ENCODE measurements at regions not wholly inside any gene's neighbourhood (a gene's known extent, or its start where the extent isn't known, plus 50 kb on each side); places are given as distances from the start of the nearest gene placed in this dataset.
A peak's percentile ranks its signal among the peaks of the same experiment; 100 is the strongest.

DNA sequence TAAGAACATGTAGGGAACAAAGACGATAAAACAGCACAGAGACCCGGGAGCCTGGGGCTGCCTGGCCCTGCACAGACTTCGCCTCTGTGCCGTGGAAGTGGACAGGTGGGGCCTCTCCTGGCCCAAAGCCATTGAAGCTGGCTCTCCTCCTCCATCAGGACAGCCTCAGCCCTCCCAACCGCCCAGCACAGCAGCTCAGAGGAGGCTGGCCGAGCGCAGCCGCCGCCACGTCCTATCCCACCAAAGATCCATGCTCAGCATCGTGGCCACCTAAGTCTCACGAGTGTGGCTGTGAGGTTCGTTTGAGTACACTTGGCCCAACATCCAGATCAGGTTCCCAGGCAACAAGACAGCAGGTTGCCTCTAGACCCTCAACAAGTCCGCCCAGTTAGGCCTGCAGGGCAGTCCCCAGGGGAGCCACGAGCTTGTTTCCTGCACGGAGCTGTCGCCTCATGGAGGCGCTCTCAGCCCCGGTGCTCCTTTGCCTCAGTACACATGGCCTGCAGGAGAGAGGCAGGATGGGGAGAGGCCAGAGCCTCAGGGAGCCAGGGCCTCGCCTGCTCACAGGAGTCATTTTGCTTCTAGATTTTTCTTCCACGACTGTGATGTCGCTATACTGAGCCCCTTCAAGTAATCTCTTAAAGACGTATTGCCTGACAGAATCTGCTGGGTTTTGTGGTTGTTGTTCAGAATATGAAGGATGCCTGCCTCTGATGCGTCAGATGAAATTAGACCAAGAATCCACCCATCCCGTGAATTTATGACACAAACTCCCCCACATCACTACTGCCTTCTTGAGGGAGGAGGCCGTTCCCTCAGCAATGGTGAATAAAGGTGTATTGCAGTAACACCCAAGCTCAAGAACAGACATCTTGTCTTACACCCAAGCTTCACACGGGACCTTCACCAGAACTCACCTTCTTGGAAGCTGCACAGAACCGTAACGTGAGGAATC, 102.7 kb downstream of the RNASET2 start:
- H4K20me1 ChIP-seq (ENCODE audit: insufficient read depth, low read length), result no peaks in the 10 kb centered on the region
- H3K27me3 ChIP-seq (ENCODE audit: control insufficient read depth in 2 of 2, insufficient read depth in 2 of 2, low read length in 2 of 2), result no peaks in the 10 kb centered on the region
- 95% methylated on average over 25 of the region's 29 CpGs for WGBS (ENCODE audit: insufficient coverage)
- intact Hi-C loops (cut with micrococcal nuclease), result no loop called here
- H3K4me3 ChIP-seq (replicated peaks in 1 of 3; ENCODE audit: low read depth in 2 of 3, low read length in 3 of 3), result no peak overlapping the region
- no peak overlapping the region for H3K9ac ChIP-seq (ENCODE audit: insufficient read depth, low read length, poor library complexity, severe bottlenecking)
- no peaks in the 10 kb centered on the region for H3K36me3 ChIP-seq (replicated peaks in 1 of 2; ENCODE audit: control insufficient read depth in 1 of 2, insufficient read depth in 2 of 2, low read length in 2 of 2)
- no peak for DNase-seq
- no peaks in the 10 kb centered on the region for H3K36me3 Mint-ChIP-seq
- no peak overlapping the region for H3K4me2 ChIP-seq (replicated peaks; ENCODE audit: extremely low read depth, low read length, poor library complexity, severe bottlenecking)
- peaks cover 2 to 5% (median 3%) of the 10 kb centered on the region in 3 donors for H3K27me3 Mint-ChIP-seq (ENCODE audit: low read depth in 3 of 3)
- TF ChIP-seq, protein P1, sequence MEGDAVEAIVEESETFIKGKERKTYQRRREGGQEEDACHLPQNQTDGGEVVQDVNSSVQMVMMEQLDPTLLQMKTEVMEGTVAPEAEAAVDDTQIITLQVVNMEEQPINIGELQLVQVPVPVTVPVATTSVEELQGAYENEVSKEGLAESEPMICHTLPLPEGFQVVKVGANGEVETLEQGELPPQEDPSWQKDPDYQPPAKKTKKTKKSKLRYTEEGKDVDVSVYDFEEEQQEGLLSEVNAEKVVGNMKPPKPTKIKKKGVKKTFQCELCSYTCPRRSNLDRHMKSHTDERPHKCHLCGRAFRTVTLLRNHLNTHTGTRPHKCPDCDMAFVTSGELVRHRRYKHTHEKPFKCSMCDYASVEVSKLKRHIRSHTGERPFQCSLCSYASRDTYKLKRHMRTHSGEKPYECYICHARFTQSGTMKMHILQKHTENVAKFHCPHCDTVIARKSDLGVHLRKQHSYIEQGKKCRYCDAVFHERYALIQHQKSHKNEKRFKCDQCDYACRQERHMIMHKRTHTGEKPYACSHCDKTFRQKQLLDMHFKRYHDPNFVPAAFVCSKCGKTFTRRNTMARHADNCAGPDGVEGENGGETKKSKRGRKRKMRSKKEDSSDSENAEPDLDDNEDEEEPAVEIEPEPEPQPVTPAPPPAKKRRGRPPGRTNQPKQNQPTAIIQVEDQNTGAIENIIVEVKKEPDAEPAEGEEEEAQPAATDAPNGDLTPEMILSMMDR (IDR thresholded peaks at IDR 0.05), result no peak
- H3K9me3 ChIP-seq (replicated peaks in 1 of 2; ENCODE audit: control insufficient read depth in 1 of 2, insufficient read depth in 1 of 2, low read length in 2 of 2), result no peaks in the 10 kb centered on the region
- no peaks in the 10 kb centered on the region for H3K79me2 ChIP-seq (ENCODE audit: insufficient read depth, low read length)
- peaks cover 0 to 4% (median 0%) of the 10 kb centered on the region in 7 donors for H3K9me3 Mint-ChIP-seq
- H2AFZ ChIP-seq (ENCODE audit: insufficient read depth, low read depth, low read length, poor library complexity, severe bottlenecking), result no peak overlapping the region
- no peaks in the 10 kb centered on the region for H3K4me1 Mint-ChIP-seq
- H3K27ac Mint-ChIP-seq, result no peak overlapping the region
- H3K27ac ChIP-seq (ENCODE audit: low read depth in 1 of 2, low read length in 2 of 2), result no peak overlapping the region
- no peak overlapping the region for H3K4me3 Mint-ChIP-seq
- no peaks in the 10 kb centered on the region for H3K4me1 ChIP-seq (ENCODE audit: control insufficient read depth in 1 of 2, insufficient read depth in 2 of 2, low read length in 2 of 2)

DNA sequence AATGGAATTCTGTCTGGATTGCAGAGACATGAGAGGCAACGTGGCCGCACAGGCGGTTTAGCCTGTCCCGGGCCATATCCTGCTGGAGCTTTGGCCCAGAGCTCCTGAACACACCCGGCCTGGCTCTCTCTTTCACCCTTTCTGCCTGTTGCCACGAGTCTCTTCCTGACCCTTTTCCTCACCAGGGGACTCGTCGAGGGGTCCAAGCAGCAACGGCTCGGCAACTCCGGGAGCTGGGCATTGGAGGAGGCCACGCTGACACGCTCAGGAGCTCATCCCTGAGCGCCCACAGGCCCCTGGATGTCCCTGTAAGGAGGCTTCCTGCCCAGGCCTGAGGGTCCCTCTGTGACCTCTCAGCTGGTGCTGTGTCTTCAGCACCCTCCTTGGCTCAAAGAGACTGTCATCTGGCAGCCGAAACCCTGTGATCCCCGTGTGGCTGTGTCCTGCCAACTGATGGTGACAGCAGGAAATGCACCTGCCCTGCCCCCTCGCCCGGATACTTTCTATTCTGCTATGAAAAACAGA, 103.8 kb downstream of the RNASET2 start:
- Mint-ChIP-seq H3K27ac (peak overlapping the region in 1 of 7 donors; percentile 25), H3K4me1 (no peaks in the 10 kb centered on the region), H3K9me3 (peaks cover 0 to 4% (median 0%) of the 10 kb centered on the region in 7 donors), H3K4me3 (no peak overlapping the region), H3K36me3 (no peaks in the 10 kb centered on the region), H3K27me3 (ENCODE audit: low read depth in 3 of 3) (peaks cover 2 to 5% (median 3%) of the 10 kb centered on the region in 3 donors)
- Histone ChIP-seq H3K4me1 (ENCODE audit: control insufficient read depth in 1 of 2, insufficient read depth in 2 of 2, low read length in 2 of 2) (no peaks in the 10 kb centered on the region), H3K9me3 (replicated peaks in 1 of 2; ENCODE audit: control insufficient read depth in 1 of 2, insufficient read depth in 1 of 2, low read length in 2 of 2) (no peaks in the 10 kb centered on the region), H3K36me3 (replicated peaks in 1 of 2; ENCODE audit: control insufficient read depth in 1 of 2, insufficient read depth in 2 of 2, low read length in 2 of 2) (no peaks in the 10 kb centered on the region), H3K79me2 (ENCODE audit: insufficient read depth, low read length) (no peaks in the 10 kb centered on the region), H3K4me3 (replicated peaks in 1 of 3; ENCODE audit: low read depth in 2 of 3, low read length in 3 of 3) (no peak overlapping the region), H2AFZ (ENCODE audit: insufficient read depth, low read depth, low read length, poor library complexity, severe bottlenecking) (no peak overlapping the region), H4K20me1 (ENCODE audit: insufficient read depth, low read length) (no peaks in the 10 kb centered on the region), H3K27me3 (ENCODE audit: control insufficient read depth in 2 of 2, insufficient read depth in 2 of 2, low read length in 2 of 2) (no peaks in the 10 kb centered on the region), H3K4me2 (replicated peaks; ENCODE audit: extremely low read depth, low read length, poor library complexity, severe bottlenecking) (no peak overlapping the region), H3K27ac (ENCODE audit: low read depth in 1 of 2, low read length in 2 of 2) (no peak overlapping the region), H3K9ac (ENCODE audit: insufficient read depth, low read length, poor library complexity, severe bottlenecking) (no peak overlapping the region)
- no peak for DNase-seq
- intact Hi-C loops (cut with micrococcal nuclease), result no loop called here
- TF ChIP-seq, protein P1 (IDR thresholded peaks at IDR 0.05), result no peak
- 91% methylated on average over 12 of the region's 18 CpGs for WGBS (ENCODE audit: insufficient coverage)
